Neural crest cell (in vitro differentiated cells): ENCODE measurements at regions not wholly inside any gene's neighbourhood (a gene's known extent, or its start where the extent isn't known, plus 50 kb on each side); places are given as distances from the start of the nearest gene placed in this dataset.

Experiments
- DNase-seq: peaks from one replicate; pipeline ENCODE4 v3.0.0; 2021; ENCODE audit warnings: low read depth, mixed read lengths, low spot score
- H3K27ac Mint-ChIP-seq: one replicate; pipeline ENCODE4 v1.8.0; 2021; ENCODE audit warnings: mild to moderate bottlenecking, mixed read lengths; ENCODE audit not compliant: unreplicated experiment
- H3K27me3 Mint-ChIP-seq: 2 replicates; pipeline ENCODE4 v1.8.0; 2021; ENCODE audit warnings: low read depth, mild to moderate bottlenecking, mixed read lengths
- H3K36me3 Mint-ChIP-seq: 2 replicates; pipeline ENCODE4 v1.8.0; 2021; ENCODE audit warnings: low read depth, mild to moderate bottlenecking, mixed read lengths
- H3K4me1 Mint-ChIP-seq: 2 replicates; pipeline ENCODE4 v1.8.0; 2021; ENCODE audit warnings: mixed read lengths
- H3K4me3 Mint-ChIP-seq: one replicate; pipeline ENCODE4 v1.8.0; 2021; ENCODE audit warnings: mild to moderate bottlenecking, mixed read lengths
- H3K9me3 Mint-ChIP-seq: 2 replicates; pipeline ENCODE4 v1.8.0; 2021; ENCODE audit warnings: mixed read lengths
- TF ChIP-seq, protein P1 (sequence below): fragments of 200-600 bp; sonication (generic); conservative IDR thresholded peaks from 2 replicates; pipeline ENCODE4 v1.5.0; 2021; ENCODE audit warnings: antibody characterized with exemption, mild to moderate bottlenecking

DNA sequence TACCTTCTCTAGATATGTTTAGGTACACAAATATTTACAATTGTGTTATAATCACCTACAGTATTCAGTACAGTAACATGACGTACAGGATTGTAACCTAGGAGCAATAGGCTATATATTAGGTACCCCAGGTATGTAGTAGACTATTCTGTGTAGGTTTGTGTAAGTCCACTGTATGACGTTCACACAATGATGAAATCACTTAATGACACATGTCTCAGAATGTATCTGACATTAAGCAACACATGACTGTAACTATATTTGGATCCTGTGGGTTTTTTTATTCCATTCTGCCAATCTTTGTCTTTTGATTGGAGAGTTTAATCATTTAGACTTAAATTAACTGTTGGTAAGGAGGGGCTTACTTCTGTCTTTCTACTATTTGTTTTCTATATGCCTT, 52.1 kb downstream of the STYXL2 start:
- Mint-ChIP-seq H3K4me1 (peaks cover 25% of the 10 kb centered on the region), H3K27me3 (no peaks in the 10 kb centered on the region), H3K36me3 (peaks cover 11% of the 10 kb centered on the region), H3K27ac (no peak overlapping the region), H3K4me3 (no peak overlapping the region), H3K9me3 (peaks cover 3% of the 10 kb centered on the region)
- TF ChIP-seq, protein P1, sequence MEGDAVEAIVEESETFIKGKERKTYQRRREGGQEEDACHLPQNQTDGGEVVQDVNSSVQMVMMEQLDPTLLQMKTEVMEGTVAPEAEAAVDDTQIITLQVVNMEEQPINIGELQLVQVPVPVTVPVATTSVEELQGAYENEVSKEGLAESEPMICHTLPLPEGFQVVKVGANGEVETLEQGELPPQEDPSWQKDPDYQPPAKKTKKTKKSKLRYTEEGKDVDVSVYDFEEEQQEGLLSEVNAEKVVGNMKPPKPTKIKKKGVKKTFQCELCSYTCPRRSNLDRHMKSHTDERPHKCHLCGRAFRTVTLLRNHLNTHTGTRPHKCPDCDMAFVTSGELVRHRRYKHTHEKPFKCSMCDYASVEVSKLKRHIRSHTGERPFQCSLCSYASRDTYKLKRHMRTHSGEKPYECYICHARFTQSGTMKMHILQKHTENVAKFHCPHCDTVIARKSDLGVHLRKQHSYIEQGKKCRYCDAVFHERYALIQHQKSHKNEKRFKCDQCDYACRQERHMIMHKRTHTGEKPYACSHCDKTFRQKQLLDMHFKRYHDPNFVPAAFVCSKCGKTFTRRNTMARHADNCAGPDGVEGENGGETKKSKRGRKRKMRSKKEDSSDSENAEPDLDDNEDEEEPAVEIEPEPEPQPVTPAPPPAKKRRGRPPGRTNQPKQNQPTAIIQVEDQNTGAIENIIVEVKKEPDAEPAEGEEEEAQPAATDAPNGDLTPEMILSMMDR, result no peak
- no peak for DNase-seq

DNA sequence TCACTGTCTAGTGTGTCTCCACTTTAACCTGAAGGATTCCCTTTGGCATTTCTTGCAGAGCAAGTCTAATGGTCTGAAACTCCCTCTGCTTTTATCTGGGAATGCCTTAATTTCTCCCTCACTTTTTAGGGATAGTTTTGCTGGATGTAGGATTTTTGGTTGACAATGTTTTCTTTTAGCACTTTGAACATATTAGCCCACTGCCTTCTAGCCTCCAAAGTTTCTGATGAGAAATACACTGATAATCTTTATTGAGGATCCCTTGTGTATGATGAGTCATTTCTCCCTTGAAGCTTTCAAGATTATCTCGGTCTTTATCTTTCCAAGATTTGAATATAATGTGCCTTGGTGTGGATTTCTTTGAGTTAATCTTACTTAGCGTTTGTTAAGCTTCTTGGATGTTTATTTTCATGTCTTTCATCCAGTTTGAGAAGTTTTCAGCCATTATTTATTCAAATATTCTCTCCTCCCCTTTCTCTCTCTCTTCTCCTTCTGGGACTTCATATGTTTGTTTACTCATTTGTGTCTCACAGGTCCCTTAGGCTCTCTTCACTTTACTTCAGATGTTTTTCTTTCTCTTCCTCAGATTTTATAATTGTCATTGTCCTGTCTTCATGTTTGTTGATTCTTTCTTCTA, 53.1 kb downstream of the STYXL2 start:
- Mint-ChIP-seq H3K4me1 (peaks cover 31% of the 10 kb centered on the region), H3K4me3 (no peak overlapping the region), H3K27me3 (no peaks in the 10 kb centered on the region), H3K36me3 (peaks cover 11% of the 10 kb centered on the region), H3K27ac (no peak overlapping the region), H3K9me3 (peaks cover 3% of the 10 kb centered on the region)
- no peak for DNase-seq
- TF ChIP-seq, protein P1, result no peak

DNA sequence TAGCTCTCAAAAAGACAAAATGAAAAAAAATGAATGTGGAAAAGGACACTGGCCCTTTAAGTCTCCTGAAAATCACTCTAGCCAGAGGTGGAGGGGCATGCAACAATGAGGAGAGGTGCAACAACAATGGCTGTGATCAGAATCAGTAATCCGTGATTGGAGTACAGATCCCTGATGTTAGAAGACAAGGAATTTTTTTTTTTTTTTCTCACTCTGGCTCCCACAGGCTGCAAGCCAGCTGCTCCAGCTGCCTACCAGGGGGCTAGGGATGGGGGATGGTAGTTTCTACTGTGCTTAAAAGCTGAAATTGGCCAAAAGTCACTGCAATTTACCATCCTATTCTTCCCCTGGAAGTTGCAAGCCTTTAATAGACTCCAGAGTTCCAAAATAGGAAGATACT, 54.5 kb downstream of the STYXL2 start:
- Mint-ChIP-seq H3K4me1 (peaks cover 40% of the 10 kb centered on the region), H3K9me3 (peaks cover 3% of the 10 kb centered on the region), H3K27me3 (no peaks in the 10 kb centered on the region), H3K27ac (peak overlapping the region; percentile 81), H3K36me3 (peaks cover 11% of the 10 kb centered on the region), H3K4me3 (no peak overlapping the region)
- TF ChIP-seq, protein P1, result no peak
- no peak for DNase-seq

DNA sequence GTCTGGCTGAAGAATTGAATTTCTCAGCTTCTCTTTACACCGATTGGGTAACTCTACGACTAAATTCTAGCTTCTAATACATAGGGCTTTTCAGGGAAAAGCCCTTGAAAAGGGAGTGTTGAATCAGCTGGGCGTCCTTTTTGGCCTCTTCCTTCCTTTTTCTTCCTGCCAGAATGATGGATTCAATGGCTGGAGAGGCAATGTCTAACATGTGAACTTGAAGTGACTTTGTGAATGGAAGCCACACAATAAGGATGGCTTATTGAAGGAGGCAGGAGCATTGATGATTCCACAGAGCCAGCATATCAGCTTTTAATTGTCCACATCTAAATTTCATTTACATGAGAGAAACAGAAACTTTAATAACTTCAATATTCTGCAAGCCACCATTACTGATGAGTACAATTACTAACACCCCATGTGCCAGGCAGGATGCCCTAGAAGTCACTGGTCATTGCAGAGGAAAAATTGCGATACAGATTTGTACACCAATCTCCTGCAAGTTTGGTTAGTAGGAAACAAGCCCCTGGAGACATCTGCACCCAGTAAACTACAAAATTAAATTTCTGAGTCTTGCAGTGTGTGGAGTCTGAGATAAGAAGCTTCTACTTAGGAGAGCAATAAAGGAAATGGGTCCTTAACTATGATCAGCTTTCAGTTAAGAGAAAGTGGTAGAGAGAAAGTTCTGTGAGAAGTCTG, 56.1 kb downstream of the STYXL2 start:
- peaks cover 42% of the 10 kb centered on the region for H3K4me1 Mint-ChIP-seq
- H3K27me3 Mint-ChIP-seq, result no peaks in the 10 kb centered on the region
- H3K27ac Mint-ChIP-seq, result no peak overlapping the region
- H3K36me3 Mint-ChIP-seq, result peaks cover 7% of the 10 kb centered on the region
- H3K9me3 Mint-ChIP-seq, result no peaks in the 10 kb centered on the region
- TF ChIP-seq, protein P1, result no peak
- DNase-seq, result no peak
- H3K4me3 Mint-ChIP-seq, result no peak overlapping the region

DNA sequence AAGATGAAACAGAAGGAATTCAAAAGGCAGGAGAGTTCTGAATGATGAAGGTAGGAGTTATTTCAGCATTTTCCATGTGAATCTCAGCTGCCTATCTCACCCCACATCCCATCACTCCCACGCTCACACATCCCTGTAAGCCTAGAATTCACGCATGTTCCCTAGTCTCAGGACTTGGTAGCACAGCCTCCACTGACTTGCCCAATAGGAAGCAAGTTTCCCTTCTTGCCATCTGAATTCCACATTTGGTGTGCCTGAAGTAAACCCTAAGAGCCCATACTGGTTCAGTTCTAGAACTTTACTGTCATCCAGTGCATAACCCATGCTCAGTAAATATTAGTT, 56.6 kb downstream of the STYXL2 start:
- no peaks in the 10 kb centered on the region for H3K27me3 Mint-ChIP-seq
- H3K36me3 Mint-ChIP-seq, result peaks cover 7% of the 10 kb centered on the region
- TF ChIP-seq, protein P1, result no peak
- H3K4me1 Mint-ChIP-seq, result peaks cover 42% of the 10 kb centered on the region
- no peak overlapping the region for H3K4me3 Mint-ChIP-seq
- H3K9me3 Mint-ChIP-seq, result no peaks in the 10 kb centered on the region
- DNase-seq, result no peak
- H3K27ac Mint-ChIP-seq, result no peak overlapping the region
